Ovary (tissue), 3 donors: ENCODE measurements at regions not wholly inside any gene's neighbourhood (a gene's known extent, or its start where the extent isn't known, plus 50 kb on each side); places are given as distances from the start of the nearest gene placed in this dataset.

Experiments
- EP300 ChIP-seq: sonication (generic); formaldehyde crosslinking; IDR thresholded peaks from one replicate; pipeline ENCODE4 v1.6.1; 2017; ENCODE audit warnings: antibody characterized with exemption
- POLR2A ChIP-seq: fragments of 450-650 bp; IDR thresholded peaks from one replicate; pipeline ENCODE4 v1.6.1; 2017; ENCODE audit warnings: antibody characterized with exemption, mild to moderate bottlenecking, moderate library complexity
- TF ChIP-seq, protein P1 (sequence below), 3 donors: fragments of 450-650 bp in 2 of 3; fragments of 200-600 bp in 1 of 3; IDR thresholded peaks; one replicate each; pipeline versions ENCODE4 v1.5.1 to v1.8.0; 2016 to 2022; ENCODE audit warnings: antibody characterized with exemption in 3 of 3, mild to moderate bottlenecking in 1 of 3
- donor health status: DM: no; HTN: no; CAD: no.

GRCh38 chr2:105600602-105600948 lies 144.1 kb upstream of the NCK2 start:
- TF ChIP-seq, protein P1, sequence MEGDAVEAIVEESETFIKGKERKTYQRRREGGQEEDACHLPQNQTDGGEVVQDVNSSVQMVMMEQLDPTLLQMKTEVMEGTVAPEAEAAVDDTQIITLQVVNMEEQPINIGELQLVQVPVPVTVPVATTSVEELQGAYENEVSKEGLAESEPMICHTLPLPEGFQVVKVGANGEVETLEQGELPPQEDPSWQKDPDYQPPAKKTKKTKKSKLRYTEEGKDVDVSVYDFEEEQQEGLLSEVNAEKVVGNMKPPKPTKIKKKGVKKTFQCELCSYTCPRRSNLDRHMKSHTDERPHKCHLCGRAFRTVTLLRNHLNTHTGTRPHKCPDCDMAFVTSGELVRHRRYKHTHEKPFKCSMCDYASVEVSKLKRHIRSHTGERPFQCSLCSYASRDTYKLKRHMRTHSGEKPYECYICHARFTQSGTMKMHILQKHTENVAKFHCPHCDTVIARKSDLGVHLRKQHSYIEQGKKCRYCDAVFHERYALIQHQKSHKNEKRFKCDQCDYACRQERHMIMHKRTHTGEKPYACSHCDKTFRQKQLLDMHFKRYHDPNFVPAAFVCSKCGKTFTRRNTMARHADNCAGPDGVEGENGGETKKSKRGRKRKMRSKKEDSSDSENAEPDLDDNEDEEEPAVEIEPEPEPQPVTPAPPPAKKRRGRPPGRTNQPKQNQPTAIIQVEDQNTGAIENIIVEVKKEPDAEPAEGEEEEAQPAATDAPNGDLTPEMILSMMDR (IDR thresholded peaks at IDR 0.05), result no peak
- no peak for TF ChIP-seq POLR2A
- TF ChIP-seq EP300, result no peak
